ENCODE measurements at regions not wholly inside any gene's neighbourhood (a gene's known extent, or its start where the extent isn't known, plus 50 kb on each side); places are given as distances from the start of the nearest gene placed in this dataset.

DNA sequence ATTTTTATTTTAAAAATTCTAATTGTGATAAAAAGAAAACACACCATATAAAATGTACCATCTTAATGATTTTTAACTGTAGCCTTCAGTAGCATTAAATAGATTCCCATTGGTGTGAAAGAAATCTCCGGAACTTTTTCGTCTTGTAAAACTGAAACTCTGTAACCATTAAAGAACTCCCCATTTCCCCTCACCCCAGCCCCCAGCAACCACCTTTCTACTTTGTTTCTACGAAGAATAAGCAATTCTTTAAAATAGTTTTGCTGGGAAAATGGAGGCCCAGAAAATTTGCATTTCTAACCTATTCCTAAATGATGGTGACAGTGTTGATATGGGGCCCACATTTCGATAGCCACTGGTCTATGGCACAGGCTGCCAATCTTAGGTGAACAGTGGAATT lies 305.4 kb upstream of the PFKP start:
- no peak overlapping the region for H3K27ac Mint-ChIP-seq (ENCODE audit: low read depth, unreplicated experiment)
- TF ChIP-seq, protein P1, sequence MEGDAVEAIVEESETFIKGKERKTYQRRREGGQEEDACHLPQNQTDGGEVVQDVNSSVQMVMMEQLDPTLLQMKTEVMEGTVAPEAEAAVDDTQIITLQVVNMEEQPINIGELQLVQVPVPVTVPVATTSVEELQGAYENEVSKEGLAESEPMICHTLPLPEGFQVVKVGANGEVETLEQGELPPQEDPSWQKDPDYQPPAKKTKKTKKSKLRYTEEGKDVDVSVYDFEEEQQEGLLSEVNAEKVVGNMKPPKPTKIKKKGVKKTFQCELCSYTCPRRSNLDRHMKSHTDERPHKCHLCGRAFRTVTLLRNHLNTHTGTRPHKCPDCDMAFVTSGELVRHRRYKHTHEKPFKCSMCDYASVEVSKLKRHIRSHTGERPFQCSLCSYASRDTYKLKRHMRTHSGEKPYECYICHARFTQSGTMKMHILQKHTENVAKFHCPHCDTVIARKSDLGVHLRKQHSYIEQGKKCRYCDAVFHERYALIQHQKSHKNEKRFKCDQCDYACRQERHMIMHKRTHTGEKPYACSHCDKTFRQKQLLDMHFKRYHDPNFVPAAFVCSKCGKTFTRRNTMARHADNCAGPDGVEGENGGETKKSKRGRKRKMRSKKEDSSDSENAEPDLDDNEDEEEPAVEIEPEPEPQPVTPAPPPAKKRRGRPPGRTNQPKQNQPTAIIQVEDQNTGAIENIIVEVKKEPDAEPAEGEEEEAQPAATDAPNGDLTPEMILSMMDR (IDR thresholded peaks at IDR 0.05; ENCODE audit: unreplicated experiment), result no peak

GRCh38 chr10:2761311-2761710 lies 306.0 kb upstream of the PFKP start:
- ChIA-PET POLR2A (no interaction called here), CTCF (no interaction called here)
- TF ChIP-seq, protein P1 (IDR thresholded peaks at IDR 0.05; ENCODE audit: unreplicated experiment), result no peak
- no peak for DNase-seq (ENCODE audit: unreplicated experiment)
- intact Hi-C loops (cut with micrococcal nuclease), result no loop called here
- Mint-ChIP-seq H3K27me3 (ENCODE audit: insufficient read depth, unreplicated experiment) (peaks cover 80% of the 10 kb centered on the region), H3K36me3 (ENCODE audit: insufficient read depth, unreplicated experiment) (peaks cover 6% of the 10 kb centered on the region), H3K27ac (ENCODE audit: low read depth, unreplicated experiment) (no peak overlapping the region), H3K9me3 (ENCODE audit: unreplicated experiment) (peaks cover 17% of the 10 kb centered on the region), H3K4me1 (ENCODE audit: insufficient read depth, unreplicated experiment) (no peaks in the 10 kb centered on the region), H3K4me3 (ENCODE audit: unreplicated experiment) (no peak overlapping the region)
- no TSS peak for BruUV-seq (replicated peaks)

More for the DNA sequence above, 305.4 kb upstream of the PFKP start:
- no TSS peak for BruUV-seq (replicated peaks)
- DNase-seq (ENCODE audit: unreplicated experiment), result no peak
- ChIA-PET POLR2A (no interaction called here), CTCF (no interaction called here)
- peaks cover 2% of the 10 kb centered on the region for H3K4me1 Mint-ChIP-seq (ENCODE audit: insufficient read depth, unreplicated experiment)
- H3K27me3 Mint-ChIP-seq (ENCODE audit: insufficient read depth, unreplicated experiment), result peaks cover 78% of the 10 kb centered on the region
- H3K36me3 Mint-ChIP-seq (ENCODE audit: insufficient read depth, unreplicated experiment), result peaks cover 6% of the 10 kb centered on the region
- no peak overlapping the region for H3K4me3 Mint-ChIP-seq (ENCODE audit: unreplicated experiment)
- H3K9me3 Mint-ChIP-seq (ENCODE audit: unreplicated experiment), result peaks cover 17% of the 10 kb centered on the region
- intact Hi-C loops (cut with micrococcal nuclease), result no loop called here

DNA sequence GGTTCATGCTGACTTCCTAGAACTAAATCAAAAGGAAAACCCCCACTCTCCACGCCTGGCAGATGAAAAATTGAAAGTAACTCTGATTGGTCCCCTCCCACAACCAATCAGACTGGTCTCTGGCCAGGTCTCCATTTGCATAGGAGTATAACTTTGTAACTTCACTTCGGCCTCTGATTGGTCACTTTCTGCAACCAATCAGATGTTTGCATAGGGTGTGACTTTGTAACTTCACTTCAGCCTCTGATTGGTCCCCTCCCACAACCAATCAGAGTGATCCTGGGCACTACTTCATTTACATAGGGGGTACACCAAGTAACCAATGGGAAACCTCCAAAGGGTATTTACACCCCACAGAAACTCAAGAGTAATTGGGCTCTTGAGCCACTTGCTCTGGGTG lies 306.6 kb upstream of the PFKP start:
- intact Hi-C loops (cut with micrococcal nuclease), result no loop called here
- DNase-seq (ENCODE audit: unreplicated experiment), result peak; percentile 4
- Mint-ChIP-seq H3K36me3 (ENCODE audit: insufficient read depth, unreplicated experiment) (peaks cover 6% of the 10 kb centered on the region), H3K4me1 (ENCODE audit: insufficient read depth, unreplicated experiment) (no peaks in the 10 kb centered on the region), H3K4me3 (ENCODE audit: unreplicated experiment) (no peak overlapping the region), H3K27me3 (ENCODE audit: insufficient read depth, unreplicated experiment) (peaks cover 80% of the 10 kb centered on the region), H3K27ac (ENCODE audit: low read depth, unreplicated experiment) (no peak overlapping the region), H3K9me3 (ENCODE audit: unreplicated experiment) (peaks cover 17% of the 10 kb centered on the region)
- CTCF ChIA-PET, result no interaction called here
- TF ChIP-seq, protein P1 (IDR thresholded peaks at IDR 0.05; ENCODE audit: unreplicated experiment), result no peak
- POLR2A ChIA-PET, result no interaction called here
- no TSS peak for BruUV-seq (replicated peaks)

GRCh38 chr10:2759233-2759632 lies 308.1 kb upstream of the PFKP start:
- Mint-ChIP-seq H3K9me3 (ENCODE audit: unreplicated experiment) (peaks cover 17% of the 10 kb centered on the region), H3K4me1 (ENCODE audit: insufficient read depth, unreplicated experiment) (no peaks in the 10 kb centered on the region), H3K27ac (ENCODE audit: low read depth, unreplicated experiment) (no peak overlapping the region), H3K4me3 (ENCODE audit: unreplicated experiment) (no peak overlapping the region), H3K27me3 (ENCODE audit: insufficient read depth, unreplicated experiment) (peaks cover 76% of the 10 kb centered on the region), H3K36me3 (ENCODE audit: insufficient read depth, unreplicated experiment) (peaks cover 6% of the 10 kb centered on the region)
- ChIA-PET POLR2A (no interaction called here), CTCF (interaction anchor here (0.6 kb wide), 1 partner anchor 1568 kb away, joined by 4 read pairs; no protein-coding TSS in a partner anchor)
- intact Hi-C loops (cut with micrococcal nuclease), result no loop called here
- TF ChIP-seq, protein P1 (IDR thresholded peaks at IDR 0.05; ENCODE audit: unreplicated experiment), result no peak
- DNase-seq (ENCODE audit: unreplicated experiment), result no peak
- no TSS peak for BruUV-seq (replicated peaks)

Data from MCF 10A (cell line).